H1 (cell line): ENCODE measurements at regions not wholly inside any gene's neighbourhood (a gene's known extent, or its start where the extent isn't known, plus 50 kb on each side); places are given as distances from the start of the nearest gene placed in this dataset.

Experiments
- TF ChIP-seq, protein P1 (sequence below), 3 experiments: IDR thresholded peaks; 1 replicate in 2 of 3; 2 replicates in 1 of 3; pipeline versions ENCODE4 v1.5.1 to v1.6.1; 2011; ENCODE audit warnings: low read length in 3 of 3, mild to moderate bottlenecking in 3 of 3, inconsistent platforms in 2 of 3, low read depth in 1 of 3, moderate library complexity in 1 of 3; ENCODE audit not compliant: insufficient read depth in 1 of 3; ENCODE audit errors: control extremely low read depth in 1 of 3

DNA sequence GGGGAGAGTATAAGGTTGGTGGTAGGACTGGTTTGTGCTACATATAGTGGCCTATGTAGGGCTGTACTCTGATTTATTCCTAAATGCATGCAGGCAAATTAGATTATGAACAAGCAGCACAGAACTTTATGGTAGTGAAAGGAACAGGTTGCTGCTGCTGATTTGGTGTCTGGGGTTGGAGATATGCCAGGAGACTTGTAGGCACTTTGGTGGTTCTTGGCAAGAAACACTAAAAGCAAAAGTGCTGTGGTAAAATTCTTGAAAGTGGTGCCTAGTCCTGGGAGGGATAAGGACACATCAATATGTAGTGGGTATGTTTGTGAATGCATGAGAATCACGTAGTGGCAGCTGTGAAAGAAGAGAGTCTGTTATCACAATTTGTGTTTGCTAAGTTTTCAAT, 2126.0 kb downstream of the TP53TG3F start (continued):
- TF ChIP-seq, protein P1, sequence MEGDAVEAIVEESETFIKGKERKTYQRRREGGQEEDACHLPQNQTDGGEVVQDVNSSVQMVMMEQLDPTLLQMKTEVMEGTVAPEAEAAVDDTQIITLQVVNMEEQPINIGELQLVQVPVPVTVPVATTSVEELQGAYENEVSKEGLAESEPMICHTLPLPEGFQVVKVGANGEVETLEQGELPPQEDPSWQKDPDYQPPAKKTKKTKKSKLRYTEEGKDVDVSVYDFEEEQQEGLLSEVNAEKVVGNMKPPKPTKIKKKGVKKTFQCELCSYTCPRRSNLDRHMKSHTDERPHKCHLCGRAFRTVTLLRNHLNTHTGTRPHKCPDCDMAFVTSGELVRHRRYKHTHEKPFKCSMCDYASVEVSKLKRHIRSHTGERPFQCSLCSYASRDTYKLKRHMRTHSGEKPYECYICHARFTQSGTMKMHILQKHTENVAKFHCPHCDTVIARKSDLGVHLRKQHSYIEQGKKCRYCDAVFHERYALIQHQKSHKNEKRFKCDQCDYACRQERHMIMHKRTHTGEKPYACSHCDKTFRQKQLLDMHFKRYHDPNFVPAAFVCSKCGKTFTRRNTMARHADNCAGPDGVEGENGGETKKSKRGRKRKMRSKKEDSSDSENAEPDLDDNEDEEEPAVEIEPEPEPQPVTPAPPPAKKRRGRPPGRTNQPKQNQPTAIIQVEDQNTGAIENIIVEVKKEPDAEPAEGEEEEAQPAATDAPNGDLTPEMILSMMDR (IDR thresholded peaks at IDR 0.05; ENCODE audit: control extremely low read depth in 1 of 3, insufficient read depth in 1 of 3, low read depth in 1 of 3, low read length in 3 of 3): no peak
